Glomerular endothelial cell (primary cell): ENCODE measurements at regions not wholly inside any gene's neighbourhood (a gene's known extent, or its start where the extent isn't known, plus 50 kb on each side); places are given as distances from the start of the nearest gene placed in this dataset.
"Not testable (repeated sequence)": the region's sequence is repeated elsewhere in the genome, so short reads cannot be mapped to it uniquely, and the experiment has no call there.

Experiments
- DNase-seq: peaks from one replicate; pipeline ENCODE4 v3.0.0-alpha.2; 2011; ENCODE audit warnings: low read depth, low spot score; ENCODE audit errors: extremely low read depth

GRCh38 chr3:1456781-1457311 is 364.0 kb downstream of the CNTN6 start:
- no peak for DNase-seq

DNA sequence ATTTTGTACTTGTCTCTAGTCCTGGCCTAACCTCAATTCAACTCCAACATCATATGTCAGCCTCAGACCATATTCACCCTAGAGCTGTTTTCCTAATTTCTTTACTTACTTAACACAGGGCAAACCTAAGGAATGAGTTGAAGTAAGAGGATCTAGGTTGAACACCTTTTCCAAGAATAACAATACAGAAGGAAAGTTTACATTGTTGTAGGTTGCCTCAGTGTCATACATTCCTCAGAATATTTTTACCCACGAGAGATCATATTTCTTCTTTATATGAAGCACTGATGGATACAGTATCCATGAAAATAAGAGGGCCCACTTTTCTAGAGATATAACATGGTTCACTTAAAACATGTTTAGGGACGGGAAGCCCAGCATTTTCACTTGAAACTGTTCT is 369.5 kb downstream of the CNTN6 start:
- DNase-seq, result no peak

- no peak for DNase-seq
Observed at GRCh38 chr3:1462856-1463450, 370.1 kb downstream of the CNTN6 start.

GRCh38 chr3:1465091-1465490 is 372.3 kb downstream of the CNTN6 start:
- not testable (repeated sequence) for DNase-seq

DNA sequence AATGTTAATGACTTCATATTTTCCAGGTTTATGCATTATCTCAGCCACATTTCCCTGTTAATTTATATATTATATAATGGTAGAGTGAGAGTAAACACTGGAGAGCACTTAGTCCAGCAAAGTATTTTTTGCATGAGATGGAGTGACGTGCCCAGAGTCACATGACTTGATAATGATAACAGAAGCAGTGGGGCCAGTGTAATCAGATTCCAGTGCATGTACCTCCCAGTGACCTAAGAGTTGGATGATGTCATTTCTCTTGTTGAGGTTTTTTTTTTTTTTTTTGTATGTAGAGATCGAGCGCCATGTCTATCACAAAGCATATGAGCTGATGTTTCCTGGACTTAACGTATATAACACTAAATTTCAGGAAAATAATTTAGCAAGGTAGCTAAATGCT is 375.3 kb downstream of the CNTN6 start:
- DNase-seq, result no peak

- no peak for DNase-seq
Observed at GRCh38 chr3:1469248-1469647, 376.4 kb downstream of the CNTN6 start.

- DNase-seq, result no peak
Observed at GRCh38 chr3:1469687-1470086, 376.9 kb downstream of the CNTN6 start.

GRCh38 chr3:1477669-1478068 is 384.8 kb downstream of the CNTN6 start:
- DNase-seq, result no peak

GRCh38 chr3:1495466-1495865 is 402.6 kb downstream of the CNTN6 start:
- DNase-seq, result no peak

GRCh38 chr3:1499694-1500093 is 406.9 kb downstream of the CNTN6 start:
- DNase-seq, result no peak

GRCh38 chr3:1501406-1502115 is 408.7 kb downstream of the CNTN6 start:
- no peak for DNase-seq

DNA sequence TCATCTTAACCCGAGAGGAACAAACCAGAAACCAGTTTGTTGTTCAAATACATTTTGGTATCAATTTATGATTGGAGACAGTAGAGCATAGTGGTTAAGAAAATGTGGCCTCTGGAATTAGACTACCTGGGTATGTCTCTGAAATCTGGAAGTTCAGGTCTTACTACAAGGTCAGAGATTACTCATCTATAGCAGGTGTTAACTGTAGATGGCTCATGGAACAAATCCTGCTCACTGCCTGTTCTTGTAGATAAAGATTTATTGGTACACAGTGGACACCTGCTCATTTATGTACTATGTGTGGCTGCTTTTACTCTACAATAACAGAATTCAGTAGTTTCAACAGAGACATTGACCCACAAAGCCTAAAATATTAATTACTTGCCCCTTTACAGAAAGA is 413.3 kb downstream of the CNTN6 start:
- DNase-seq, result no peak

DNA sequence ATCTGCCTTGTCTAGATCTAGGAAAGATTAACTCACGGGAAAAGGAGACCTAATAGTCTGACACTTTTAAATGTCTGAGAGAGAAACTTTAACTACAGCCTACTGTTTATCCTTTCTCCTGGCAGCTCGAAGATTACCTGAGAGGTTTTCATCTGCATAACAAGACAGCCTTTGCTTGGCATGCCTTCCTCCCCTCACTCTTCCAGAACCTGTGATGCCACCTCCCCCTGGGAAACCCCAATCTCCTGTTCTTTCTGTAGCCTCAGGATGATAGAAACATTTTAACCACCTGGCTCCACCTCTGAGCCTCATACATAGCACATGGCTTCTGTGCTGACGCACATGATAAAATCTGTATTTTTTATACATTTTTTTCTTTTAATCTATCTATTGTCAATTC is 420.8 kb downstream of the CNTN6 start:
- DNase-seq, result no peak

DNA sequence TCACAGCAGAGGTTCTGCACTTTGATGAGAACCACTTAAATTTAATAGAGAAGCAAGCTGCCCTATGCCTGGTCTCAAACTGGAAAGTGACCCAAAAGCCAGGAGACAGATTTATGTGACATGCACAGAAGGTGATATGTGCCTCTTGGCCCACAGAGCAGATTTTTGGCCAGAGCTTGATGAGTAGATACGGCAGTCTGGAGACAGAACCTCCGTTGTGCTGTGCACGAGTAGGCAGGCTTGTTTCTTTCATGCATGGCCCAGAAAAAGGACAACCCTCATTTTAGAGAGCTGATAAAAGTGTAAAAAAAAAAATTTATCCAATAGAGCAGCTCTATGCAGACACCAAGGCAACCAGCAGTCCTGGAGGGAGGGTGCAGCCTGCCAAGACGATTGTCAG is 423.1 kb downstream of the CNTN6 start:
- no peak for DNase-seq

DNA sequence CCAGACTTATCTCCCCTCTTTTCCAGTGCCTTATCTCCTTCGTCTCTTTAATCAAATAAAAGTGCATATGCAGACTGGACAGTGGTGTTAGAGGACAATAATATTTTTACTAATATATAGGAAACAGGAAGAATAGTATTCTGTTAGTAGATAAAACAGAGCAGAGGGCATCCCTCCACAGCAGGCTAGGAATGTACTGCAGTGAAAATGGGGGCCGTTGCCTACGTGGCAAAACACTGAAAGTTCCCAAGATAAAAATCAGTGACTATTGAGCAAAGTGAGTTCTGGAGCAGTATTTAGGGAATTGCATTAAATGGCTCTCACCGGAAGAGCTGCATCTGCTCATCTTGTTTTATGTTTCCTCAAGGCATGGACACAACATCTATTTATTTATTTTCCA is 435.0 kb downstream of the CNTN6 start:
- DNase-seq, result no peak

DNA sequence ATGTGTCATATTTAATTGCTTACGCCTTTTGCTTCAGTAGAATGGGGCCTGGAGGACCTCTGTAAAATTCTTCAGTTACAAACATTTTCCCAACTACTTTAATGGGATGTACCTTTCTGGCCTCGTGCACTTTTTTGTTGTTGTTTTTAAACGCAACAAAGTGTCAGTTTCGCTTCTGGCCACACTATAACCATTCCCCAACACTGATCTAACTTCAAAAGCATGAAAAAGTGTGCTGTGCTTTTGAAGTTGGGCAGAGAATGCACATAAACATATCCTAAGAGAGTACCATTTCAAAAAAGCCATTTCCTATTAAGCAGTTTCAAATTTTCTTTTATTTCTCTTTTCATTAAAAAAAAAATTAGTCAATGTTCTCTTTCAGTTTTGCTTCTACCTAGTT is 435.8 kb downstream of the CNTN6 start:
- no peak for DNase-seq

GRCh38 chr3:1529676-1530075 is 436.9 kb downstream of the CNTN6 start:
- no peak for DNase-seq

DNA sequence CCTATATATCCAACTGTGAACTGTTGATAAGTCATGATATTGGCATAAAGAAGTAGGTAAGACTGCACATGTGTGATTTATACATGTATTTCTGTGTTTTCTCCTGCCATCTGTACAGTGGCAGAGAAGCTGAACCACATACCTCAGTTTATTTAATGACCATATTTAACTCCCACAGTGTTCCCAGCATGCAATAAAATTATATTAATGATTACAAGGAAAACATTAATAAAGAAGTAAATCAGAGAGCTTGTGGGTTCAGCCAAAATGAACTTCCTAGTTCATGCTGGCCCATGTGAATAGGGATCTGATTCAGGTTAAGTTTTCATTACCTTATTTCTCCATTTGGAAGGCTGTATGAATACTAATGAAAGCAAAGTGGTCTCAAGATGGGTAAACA is 439.2 kb downstream of the CNTN6 start:
- no peak for DNase-seq

GRCh38 chr3:1532935-1533606 is 440.2 kb downstream of the CNTN6 start:
- DNase-seq, result no peak

DNA sequence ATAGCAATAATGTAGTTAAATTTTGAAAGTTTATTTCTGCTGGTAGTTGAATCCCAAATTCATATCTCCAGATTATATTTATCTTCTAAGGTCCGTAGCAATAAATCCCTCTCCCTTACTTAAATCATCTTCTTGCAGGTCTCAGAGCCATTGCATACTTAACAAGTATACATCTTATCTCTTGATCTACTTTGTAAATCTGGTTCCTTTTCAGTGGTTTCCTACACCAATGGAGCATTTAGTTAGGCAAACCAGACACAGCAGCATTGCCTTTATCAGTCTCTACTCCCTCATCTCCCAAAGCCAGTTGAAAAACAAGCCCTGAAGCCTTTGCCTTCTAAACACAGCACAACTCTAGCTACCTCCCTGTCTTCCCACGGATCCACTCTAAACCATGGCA is 440.9 kb downstream of the CNTN6 start:
- DNase-seq, result no peak

GRCh38 chr3:1534252-1534651 is 441.4 kb downstream of the CNTN6 start:
- DNase-seq, result no peak

DNA sequence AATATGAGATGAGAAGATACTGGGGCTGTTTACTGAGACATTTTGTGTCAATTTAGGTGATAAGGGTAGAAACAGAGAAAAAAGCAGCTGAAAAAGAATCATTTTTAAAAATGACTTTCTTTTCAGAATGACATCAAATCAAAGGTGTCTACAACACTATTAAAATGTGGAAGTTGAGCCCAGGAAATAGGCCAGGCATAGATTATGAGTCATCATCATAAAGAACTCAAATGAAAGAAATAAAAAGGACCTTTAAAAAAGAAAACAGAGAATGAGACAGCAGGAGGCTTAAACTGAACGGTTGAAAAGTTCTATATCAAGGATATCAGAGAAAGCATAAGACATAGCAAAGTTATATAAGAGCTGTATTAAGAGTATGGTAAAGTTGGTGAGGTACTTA is 442.5 kb downstream of the CNTN6 start:
- DNase-seq, result no peak
